ENCODE measurements at regions not wholly inside any gene's neighbourhood (a gene's known extent, or its start where the extent isn't known, plus 50 kb on each side); places are given as distances from the start of the nearest gene placed in this dataset.
"Not testable (repeated sequence)": the region's sequence is repeated elsewhere in the genome, so short reads cannot be mapped to it uniquely, and the experiment has no call there.

DNA sequence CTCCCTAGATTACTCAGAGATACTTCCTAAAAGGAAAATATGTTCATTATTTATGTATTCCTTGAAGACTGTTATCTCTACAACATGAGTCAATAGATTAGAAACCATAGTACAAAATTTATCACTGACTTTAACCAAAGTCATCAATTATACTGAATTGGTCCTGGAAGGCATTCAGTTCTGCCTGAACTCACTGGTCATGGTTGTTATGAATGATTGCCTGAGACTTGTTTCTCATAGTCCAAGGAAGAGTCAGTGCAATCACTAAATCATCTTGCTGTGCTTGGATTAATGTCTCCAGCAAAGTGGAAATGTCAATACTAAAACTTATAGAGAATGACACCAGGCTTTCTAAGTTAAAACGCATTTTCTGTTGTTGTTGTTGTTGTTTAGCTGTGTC is 878.6 kb upstream of the MANEA start:
- no peak for DNase-seq (ENCODE audit: low spot score)

DNA sequence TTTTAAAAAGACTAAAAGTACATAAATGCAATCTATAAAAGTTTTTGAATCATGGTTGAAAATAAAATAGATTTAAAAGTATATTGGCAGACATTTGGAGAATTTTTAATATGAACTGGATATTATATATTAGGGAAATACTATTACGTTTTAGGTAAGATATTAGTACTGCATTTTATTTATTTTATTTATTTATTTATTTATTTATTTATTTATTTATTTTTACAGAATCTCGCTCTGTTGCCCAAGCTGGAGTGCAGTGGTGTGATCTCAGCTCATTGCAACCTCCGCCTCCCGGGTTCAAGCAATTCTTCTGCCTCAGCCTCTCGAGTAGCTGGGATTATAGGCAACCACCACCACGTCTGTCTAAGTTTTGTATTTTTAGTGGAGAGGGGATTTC is 890.1 kb upstream of the MANEA start:
- not testable (repeated sequence) for DNase-seq (ENCODE audit: low spot score)

DNA sequence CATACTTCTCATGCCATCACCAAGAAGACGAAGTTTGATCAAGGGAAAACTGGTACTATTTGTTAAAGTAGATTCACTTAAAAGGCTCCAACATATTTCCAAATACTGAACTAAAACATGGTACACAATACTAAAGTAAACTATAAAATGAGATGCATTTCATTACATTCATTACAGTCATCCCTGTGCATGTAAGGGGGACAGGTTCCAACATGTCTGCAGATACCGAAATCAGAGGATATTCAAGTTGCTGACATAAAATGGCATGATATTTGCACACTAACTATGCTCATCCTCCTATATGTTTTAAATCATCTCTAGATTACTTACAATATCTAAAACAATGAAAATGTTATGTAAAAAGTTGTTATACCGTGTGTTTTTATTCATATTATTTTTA is 893.9 kb upstream of the MANEA start:
- no peak for DNase-seq (ENCODE audit: low spot score)

DNA sequence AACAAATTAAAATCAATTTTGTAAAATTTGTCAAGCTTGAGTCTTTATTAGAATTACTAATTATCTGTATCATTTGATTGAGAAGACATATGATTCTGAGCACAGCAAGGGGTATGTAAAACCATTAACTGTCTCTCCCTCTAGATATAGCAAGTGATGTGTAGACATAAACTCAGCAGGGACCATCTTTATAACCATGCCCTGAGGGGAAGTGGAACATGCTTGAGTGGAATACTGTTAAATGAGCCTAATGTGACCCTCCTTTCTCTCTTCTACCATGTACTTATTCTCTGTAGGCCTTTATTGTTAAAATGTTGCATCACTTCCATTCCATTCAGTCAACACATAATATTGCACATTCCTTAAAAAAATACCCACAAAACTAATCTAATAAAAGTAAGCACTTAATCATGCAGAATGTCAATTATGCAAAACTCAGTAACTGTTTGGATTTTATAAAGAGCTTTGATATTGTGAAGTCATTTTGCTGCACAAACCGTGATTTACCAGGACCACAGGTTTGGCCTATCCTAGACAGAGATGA is 896.6 kb upstream of the MANEA start:
- DNase-seq (ENCODE audit: low spot score): no peak

DNA sequence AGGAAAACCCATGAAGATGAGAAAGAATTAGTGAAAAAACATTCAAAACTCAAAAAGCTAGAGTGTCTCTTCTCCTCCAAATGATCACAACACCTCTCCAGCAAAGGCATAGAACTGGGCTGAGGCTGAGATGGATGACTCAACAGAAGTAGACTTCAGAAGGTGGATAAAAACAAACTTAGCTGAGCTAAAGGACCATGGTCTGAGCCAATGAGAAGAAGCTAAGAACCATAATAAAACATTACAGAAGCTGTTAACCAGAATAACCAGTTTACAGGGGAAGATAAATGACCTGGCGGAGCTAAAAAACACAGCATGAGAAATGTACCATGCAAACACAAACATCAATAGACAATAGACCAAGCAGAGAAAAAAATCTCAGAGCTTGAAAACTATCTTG is 904.1 kb upstream of the MANEA start:
- no peak for DNase-seq (ENCODE audit: low spot score)

DNA sequence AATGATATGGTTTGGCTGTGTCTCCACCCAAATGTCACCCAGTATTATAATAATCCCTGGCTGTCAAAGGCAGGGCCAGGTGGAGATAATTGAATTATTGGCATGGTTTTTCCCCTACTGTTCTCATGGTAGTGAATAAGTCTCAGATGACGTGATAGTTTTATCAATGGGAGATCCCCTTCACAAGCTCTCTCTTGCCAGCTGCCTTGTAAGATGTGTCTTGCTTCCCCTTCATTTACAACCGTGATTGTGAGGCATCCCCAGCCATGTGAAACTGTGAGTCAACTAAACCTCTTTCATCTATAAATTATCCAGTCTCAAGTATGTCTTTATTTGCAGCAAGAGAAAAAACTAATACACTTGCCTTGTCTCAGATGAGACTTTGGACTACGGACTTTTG is 907.3 kb upstream of the MANEA start:
- no peak for DNase-seq (ENCODE audit: low spot score)

DNA sequence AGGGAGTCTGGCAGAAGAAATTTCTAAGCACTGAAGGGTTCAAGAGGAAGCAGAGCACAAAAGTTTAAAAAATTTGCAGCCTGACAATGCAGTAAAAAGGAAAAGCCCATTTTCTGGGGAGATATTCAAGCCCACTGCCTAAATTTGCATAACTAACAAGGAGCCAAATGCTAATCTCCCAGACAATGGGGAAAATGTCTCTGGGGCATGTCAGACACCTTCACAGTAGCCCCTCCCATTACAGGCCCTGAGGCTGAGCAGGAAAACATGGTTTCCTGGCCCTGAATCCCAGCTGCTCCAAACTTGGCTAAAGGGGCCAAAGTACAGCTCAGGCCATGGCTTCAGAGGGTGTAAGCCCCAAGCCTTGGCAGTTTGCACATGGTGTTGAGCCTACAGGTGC is 908.5 kb upstream of the MANEA start:
- no peak for DNase-seq (ENCODE audit: low spot score)

DNA sequence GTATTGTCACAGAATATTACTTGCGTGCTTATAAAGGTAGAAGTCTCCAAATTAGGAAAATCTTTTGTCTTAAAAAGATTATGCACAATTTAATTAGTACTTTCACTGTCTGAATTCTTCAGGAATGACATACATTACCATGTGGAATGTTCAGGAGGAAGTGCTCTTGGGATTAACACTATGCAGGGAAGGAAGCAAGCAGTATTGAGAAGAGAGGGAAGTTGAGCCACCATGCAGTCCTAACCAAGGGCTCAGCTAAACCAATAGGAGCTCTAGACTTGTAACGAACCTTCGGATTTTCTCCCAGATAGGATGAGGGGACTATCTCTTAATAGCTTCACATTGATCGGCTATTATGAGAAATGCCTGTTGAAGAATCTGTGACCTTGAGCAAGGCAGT is 918.4 kb upstream of the MANEA start:
- DNase-seq (ENCODE audit: low spot score): no peak

DNA sequence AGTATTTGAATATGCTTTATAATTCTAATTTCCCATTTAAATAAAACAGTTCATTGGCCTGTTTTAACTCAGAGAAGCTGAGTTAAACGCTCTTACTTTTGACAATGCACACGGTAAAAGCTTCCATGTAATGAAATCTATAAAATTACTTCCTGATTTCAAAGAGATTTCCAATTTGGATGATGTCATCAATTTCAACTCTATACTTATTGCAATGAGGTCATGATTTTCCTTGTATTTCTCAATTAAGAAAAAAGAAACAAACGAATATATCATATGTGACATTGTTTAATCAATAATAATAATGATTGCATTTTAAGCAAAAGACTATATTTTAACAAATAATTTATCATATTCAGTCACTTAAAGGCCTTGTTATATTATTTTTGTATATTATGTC is 926.1 kb upstream of the MANEA start:
- DNase-seq (ENCODE audit: low spot score): no peak

DNA sequence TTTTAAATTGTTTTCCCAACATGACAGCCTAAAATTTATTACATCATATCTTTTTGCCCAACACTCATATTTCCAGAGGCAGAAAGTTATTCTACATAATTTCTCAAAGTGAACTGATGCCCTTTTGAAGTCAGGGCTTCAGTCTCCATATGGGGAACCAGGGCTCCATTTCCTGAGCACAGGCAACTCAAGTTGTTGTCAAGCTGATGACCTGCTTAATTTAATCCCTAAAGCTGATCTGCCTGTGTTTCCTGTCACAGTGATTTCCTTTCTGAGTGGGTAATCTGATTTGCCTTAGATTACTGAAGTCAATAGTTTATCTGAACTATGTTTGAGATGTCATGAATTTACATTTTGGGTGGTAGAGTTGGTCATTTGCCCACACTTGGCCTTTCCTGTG is 932.1 kb upstream of the MANEA start:
- DNase-seq (ENCODE audit: low spot score): no peak

DNA sequence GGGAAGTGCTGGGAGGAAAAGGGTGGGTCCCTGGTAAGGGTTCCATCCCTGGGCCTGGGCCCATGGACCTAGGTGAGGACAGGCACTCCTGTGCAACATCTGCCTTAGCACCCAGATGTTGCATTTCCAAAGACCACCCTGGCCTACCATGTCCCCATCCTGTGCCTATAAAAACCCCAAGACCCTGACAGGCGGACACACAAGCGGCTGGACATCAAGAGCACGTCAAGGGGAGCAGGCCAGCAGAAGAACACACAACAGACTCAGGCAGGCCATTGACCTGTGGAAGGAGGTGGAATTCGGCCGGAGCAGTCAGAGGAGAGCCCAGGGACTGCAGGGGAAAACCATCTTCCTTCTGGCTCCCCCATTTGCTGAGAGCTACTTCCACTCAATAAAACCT is 937.8 kb upstream of the MANEA start:
- no peak for DNase-seq (ENCODE audit: low spot score)

DNA sequence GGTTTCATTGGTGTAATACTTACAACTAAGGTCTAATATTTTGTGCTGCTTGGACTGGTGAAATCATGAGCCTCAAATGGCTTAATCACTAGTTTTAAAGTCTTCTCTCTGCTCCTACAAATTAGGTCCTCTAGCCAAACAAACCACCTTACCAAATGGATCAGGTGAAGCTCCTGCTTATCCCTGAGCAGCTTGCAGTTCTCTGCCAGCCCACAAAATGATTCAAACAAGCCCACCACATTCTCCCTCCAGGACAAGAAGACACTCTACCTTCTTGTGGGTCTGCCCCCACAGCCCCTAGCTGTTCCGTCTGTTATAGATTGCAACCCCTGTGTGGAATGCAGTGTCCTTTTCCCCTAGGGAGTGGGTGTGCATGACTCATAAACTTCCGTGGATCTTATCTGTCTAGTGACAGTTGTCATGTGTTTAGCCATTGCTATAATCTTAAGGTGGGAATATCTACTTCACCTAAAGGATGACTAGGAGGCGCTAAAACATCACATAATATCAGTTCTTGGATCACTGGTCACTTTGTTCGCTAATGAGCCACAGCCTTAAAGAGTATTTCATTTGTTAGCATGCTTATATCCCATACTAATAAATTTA is 940.5 kb upstream of the MANEA start:
- DNase-seq (ENCODE audit: low spot score): no peak

DNA sequence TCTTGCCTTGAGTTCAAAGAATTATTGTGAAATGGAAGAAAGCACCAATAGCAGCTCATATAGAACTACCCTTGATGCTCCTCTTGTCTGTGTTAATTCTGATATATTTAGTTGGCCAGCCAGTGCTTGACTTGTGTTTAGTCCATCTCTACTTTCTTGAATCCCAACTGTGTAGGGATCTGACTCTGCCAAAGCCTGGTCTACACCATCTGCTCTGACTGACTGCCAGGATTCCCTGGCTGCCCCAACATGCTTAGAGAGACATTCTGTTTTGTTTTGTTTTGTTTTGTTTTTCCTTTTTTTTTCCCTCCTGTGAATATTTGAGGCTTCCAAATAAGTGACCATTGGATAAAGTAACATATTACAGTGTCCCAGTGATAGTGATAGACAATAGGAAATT is 953.7 kb upstream of the MANEA start:
- no peak for DNase-seq (ENCODE audit: low spot score)

DNA sequence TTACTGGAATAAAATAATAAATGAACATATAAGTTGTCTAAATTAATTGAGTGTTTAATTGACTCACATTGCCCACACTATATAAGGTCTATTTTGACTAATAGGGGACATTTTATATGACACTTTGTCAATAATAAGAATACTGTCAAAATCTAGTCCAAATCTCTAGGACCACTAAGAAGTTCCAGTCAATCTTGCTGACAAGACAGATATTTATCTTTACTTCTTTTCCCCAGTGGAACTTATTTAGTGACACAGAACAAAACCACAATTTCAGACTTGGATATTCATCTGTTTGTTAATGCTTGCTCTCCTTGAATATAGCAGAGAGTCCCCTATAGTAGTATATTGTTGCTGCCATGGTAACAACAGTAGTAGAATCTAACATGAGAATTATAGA is 954.6 kb upstream of the MANEA start:
- DNase-seq (ENCODE audit: low spot score): no peak

DNA sequence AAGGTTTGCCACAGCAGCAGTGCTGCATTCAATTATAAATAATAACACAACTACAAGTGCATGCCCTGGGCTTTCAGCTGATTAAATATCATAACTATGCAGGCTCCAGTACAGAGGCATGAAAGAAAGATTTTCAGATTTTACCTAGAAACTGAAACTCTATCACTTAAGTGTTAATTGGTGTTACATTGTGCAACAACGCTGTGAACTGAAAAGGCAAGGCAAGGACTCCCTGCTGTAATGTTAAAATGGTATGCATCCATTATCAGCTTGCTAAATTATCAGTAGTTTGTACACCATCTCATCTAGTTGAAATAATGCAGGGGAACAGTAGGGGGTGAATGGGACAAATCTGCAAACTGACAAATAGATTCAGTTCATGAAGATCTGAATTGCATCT is 976.7 kb upstream of the MANEA start:
- DNase-seq (ENCODE audit: low spot score): no peak

DNA sequence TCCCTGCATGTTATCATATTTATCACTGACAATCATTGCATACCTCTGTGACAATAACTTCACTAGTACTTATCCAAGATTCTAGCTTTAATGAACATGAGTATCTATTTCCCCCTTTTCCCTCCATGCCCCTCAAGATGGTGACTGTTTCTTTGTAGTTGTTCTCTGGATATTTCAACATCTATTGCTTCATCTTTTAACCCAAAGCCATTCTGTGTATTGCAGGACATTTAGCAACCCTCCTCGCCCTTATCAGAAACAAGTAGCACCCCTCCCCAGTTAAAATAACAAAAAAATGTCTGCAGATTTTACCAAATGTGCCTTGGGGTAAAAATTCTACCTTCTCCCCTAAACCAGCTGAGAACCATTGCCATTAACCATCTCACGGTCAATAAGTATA is 979.8 kb upstream of the MANEA start:
- DNase-seq (ENCODE audit: low spot score): no peak

DNA sequence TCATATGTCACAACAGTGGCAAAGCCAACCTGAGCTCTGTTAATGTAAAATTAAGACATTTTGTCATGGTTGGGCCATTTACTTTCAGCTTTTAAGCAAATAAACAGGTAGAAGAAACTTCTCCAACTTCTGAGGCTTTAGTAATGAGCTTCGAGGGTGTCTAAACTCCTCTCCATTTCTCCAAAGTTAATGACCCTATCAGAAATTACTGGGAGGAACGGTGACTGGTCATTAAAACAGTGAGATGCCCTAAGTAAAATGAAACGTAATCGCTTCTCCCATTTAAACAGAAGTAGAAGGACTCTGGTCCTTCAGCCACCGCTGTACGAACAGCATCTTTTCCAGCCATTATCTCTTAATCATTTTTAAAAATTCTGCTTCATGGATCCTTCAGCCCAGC is 986.9 kb upstream of the MANEA start:
- no peak for DNase-seq (ENCODE audit: low spot score)

DNA sequence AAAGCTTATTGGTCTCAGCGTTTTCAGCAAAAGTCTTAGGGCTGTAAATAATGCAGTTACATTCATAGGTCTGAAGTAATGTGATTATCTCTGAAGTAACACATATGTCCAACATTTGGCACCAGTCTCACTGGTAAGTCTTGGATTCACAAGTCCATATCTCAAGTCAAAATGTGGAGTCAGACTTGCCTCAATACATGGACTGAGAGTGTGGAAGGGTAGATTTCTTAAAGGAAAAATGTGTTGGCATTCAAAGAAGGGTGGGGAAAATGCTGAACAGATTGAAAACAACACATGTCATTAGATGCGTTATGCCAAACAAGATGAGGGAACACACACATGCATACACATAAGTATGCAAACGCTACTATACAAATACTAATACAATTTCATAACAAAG is 989.0 kb upstream of the MANEA start:
- DNase-seq (ENCODE audit: low spot score): no peak

DNA sequence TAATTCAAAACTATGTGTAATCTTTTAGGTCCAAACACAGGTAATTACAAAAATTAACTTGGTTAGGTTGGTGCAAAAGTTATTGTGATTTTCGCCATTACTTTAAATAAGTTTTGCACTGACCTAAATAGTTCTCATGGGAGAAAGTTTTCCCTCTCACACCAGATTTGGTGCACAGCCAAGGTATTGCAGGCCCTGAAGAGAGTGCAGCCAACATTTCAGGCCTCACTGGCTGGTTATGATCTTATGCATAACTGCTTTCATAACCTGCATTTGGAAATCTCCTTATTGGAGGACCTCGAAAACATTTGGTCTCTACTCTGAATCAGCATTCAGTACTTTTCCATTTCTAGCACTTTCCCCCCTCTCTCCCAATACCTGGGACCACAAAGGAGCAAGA is 993.1 kb upstream of the MANEA start:
- no peak for DNase-seq (ENCODE audit: low spot score)

DNA sequence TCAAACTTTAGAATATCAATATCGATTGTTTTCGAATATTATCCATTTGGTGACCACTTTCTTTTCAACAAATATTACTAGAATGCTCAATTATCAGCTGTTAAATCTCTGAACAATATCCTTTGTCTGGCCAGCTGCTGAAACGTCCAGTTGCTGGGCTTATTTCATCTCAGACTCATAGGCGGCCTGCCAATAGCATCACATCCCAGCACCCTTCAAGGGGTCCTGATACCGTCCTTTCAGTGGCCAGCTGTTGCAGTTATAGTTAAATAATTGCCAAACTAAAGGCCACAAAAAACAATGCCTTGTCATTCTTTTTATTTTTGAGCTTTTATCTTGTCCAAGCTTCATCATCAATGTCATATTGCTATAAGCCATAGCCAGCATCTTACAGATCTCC is 1006.8 kb upstream of the MANEA start:
- DNase-seq (ENCODE audit: low spot score): no peak

DNA sequence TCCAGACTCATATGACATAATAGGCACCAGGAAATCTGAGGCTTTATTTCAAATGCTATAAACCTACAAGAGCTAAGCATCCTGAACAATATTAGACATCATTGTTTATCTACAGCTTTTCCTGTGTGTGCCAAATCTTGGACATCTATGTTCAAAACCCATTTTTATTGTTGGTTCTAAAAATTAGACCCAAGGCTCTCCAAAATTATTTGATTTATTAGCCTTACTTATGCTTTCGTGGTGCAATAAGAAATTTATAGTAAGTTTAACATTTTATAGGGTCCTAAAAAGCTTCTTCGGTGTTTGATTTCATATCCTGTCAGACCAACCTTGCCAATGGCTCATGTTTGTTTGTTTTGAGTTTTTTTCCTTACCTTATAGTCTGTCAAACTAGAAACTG is 1014.5 kb upstream of the MANEA start:
- no peak for DNase-seq (ENCODE audit: low spot score)

DNA sequence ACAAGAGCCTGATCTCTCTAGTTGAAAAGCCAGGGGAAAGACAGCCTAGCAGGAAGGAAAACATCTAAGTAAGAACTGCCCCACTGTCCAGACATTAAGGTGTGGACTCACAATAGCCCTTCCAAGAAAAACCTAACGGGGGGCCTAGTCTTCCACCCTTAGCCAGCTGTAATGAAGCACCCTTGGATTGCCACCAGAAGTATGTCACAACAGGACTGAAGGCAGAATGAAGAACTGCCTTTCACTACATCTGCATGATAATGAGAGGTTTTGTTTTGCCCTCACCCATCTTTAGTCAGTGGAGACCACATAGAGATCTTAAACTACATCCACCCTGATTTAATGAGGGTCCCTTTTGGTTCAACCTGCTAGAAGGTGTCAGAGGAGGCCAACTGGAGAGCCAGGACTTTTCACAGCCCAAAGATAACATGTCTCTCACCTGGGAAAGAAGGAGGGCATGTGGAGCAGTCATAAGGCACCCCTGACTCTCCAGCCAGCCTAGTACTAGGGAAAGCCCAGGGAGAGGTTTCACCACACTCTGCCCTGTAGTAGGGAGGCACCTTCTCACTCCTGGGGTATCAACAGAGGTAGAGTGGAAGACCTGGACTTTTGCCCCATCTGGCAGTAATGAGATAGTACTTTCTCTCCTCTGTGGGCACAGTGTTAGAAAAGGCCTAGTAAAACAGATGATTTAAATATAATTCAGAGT is 1017.4 kb upstream of the MANEA start:
- no peak for DNase-seq (ENCODE audit: low spot score)

DNA sequence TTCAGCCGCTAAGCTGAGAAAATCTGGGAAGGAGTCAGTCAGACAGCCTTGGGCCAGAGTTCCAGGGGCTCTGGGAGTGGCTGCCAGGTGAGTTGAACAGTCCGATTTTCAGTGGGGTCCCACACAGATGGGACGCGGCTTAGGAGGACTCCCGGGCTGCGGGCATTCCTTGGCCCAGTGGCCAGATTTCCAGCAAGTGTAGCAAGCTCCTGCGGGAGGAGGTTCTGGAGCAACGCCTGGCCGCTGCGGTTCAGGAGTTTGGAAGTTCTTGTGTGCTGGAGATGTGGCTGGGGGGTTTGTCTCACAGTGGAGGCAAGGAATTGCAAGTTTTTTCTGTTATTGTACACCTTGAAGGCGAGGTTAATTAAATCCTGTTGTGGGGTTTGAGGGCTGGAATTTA is 1020.1 kb upstream of the MANEA start:
- DNase-seq (ENCODE audit: low spot score): not testable (repeated sequence)

DNA sequence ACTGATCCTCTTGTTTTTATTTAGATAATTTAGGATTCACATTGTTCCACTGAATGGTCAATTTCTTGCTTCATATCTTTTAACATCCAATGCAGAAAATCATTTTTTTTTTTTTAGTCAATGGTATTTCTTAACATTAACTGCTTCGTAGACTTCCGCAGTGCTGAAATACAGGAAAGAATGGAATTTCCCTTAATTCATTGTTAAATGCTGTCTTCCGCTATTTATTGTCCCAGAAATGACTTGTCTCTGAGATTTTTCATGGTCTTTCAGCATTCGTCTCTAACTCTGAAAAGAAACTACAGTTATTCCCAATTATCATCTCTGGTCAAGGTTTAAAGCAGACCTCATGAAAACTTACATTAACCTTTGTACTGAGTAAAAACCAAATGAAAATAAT is 1029.1 kb upstream of the MANEA start:
- DNase-seq (ENCODE audit: low spot score): no peak

All from iPS-NIHi11 (cell line).